GM23338 (cell line): ENCODE measurements at regions not wholly inside any gene's neighbourhood (a gene's known extent, or its start where the extent isn't known, plus 50 kb on each side); places are given as distances from the start of the nearest gene placed in this dataset.

Experiments used
- CREB1 ChIP-seq: fragments of 250-450 bp; sonication (Bioruptor Pico); IDR thresholded peaks from 2 replicates; pipeline ENCODE4 v1.5.0; 2020; ENCODE audit warnings: low read depth, mild to moderate bottlenecking, moderate library complexity
- EZH2 ChIP-seq: fragments of 200-600 bp; sonication (generic); IDR thresholded peaks from one replicate; pipeline ENCODE4 v1.8.0; 2017; ENCODE audit warnings: antibody characterized with exemption, mild to moderate bottlenecking, low read depth; ENCODE audit not compliant: unreplicated experiment
- EZH2phosphoT487 ChIP-seq: fragments of 200-600 bp; sonication (generic); IDR thresholded peaks from one replicate; pipeline ENCODE4 v1.8.1; 2018; ENCODE audit warnings: antibody characterized with exemption; ENCODE audit not compliant: unreplicated experiment
- JUNB ChIP-seq: IDR thresholded peaks from one replicate; pipeline ENCODE4 v1.6.1; 2016; ENCODE audit warnings: antibody characterized with exemption; ENCODE audit not compliant: unreplicated experiment
- NANOG ChIP-seq: IDR thresholded peaks from 2 replicates; pipeline ENCODE4 v1.6.1; 2016; ENCODE audit warnings: antibody characterized with exemption, borderline replicate concordance
- POLR2AphosphoS5 ChIP-seq: IDR thresholded peaks from 2 replicates; pipeline ENCODE4 v1.6.1; 2016; ENCODE audit warnings: antibody characterized with exemption, low read depth
- STAT1 ChIP-seq: IDR thresholded peaks from one replicate; pipeline ENCODE4 v1.6.1; 2016; ENCODE audit warnings: antibody characterized with exemption; ENCODE audit not compliant: unreplicated experiment
- ZNF114 ChIP-seq: fragments of 250-450 bp; sonication (Bioruptor Pico); IDR thresholded peaks from 2 replicates; pipeline ENCODE4 v1.5.0; 2020; ENCODE audit warnings: mild to moderate bottlenecking, moderate library complexity
- ZNF331 ChIP-seq: fragments of 250-450 bp; sonication (Bioruptor Pico); IDR thresholded peaks from 2 replicates; pipeline ENCODE4 v1.5.0; 2020; ENCODE audit warnings: low read depth, mild to moderate bottlenecking, moderate library complexity
- TF ChIP-seq, protein P1 (sequence below): IDR thresholded peaks from one replicate; pipeline ENCODE4 v1.6.1; 2018; ENCODE audit warnings: antibody characterized with exemption; ENCODE audit not compliant: unreplicated experiment
- TF ChIP-seq, protein P2 (sequence below), 2 experiments: fragments of 200-600 bp in 1 of 2; sonication (generic) in 1 of 2; conservative IDR thresholded peaks; 2 replicates each; pipeline versions ENCODE4 v1.5.1 to v1.6.1; 2016 to 2017; ENCODE audit warnings: antibody characterized with exemption in 2 of 2, low read depth in 2 of 2, mild to moderate bottlenecking in 2 of 2, moderate library complexity in 1 of 2
- TF ChIP-seq, protein P3 (sequence below): IDR thresholded peaks from 2 replicates; pipeline ENCODE4 v1.6.1; 2016; ENCODE audit warnings: antibody characterized with exemption
- TF ChIP-seq, protein P4 (sequence below): fragments of 250-450 bp; sonication (Bioruptor Pico); IDR thresholded peaks from 2 replicates; pipeline ENCODE4 v1.5.0; 2020; ENCODE audit warnings: mild to moderate bottlenecking, moderate library complexity

DNA sequence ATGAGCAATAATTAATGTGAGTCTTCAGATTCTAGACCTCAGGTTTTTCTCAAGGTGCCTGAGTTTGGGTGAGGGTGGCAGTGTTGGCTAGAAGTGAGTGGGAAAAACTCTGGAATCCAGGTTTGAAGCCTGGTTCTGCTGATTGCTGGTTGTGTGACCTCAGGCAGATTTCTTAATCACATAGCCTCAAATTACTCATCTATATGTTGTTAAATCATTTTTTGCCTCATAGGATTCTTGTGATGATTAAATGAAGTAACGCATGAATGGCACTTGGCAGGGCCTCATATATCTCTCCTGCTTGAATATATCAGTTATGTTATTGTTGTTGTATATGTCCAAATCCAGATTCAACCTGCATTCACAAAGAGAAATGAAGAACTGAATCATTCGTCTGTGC, 60.5 kb downstream of the NR2F2 start:
- TF ChIP-seq, protein P1, sequence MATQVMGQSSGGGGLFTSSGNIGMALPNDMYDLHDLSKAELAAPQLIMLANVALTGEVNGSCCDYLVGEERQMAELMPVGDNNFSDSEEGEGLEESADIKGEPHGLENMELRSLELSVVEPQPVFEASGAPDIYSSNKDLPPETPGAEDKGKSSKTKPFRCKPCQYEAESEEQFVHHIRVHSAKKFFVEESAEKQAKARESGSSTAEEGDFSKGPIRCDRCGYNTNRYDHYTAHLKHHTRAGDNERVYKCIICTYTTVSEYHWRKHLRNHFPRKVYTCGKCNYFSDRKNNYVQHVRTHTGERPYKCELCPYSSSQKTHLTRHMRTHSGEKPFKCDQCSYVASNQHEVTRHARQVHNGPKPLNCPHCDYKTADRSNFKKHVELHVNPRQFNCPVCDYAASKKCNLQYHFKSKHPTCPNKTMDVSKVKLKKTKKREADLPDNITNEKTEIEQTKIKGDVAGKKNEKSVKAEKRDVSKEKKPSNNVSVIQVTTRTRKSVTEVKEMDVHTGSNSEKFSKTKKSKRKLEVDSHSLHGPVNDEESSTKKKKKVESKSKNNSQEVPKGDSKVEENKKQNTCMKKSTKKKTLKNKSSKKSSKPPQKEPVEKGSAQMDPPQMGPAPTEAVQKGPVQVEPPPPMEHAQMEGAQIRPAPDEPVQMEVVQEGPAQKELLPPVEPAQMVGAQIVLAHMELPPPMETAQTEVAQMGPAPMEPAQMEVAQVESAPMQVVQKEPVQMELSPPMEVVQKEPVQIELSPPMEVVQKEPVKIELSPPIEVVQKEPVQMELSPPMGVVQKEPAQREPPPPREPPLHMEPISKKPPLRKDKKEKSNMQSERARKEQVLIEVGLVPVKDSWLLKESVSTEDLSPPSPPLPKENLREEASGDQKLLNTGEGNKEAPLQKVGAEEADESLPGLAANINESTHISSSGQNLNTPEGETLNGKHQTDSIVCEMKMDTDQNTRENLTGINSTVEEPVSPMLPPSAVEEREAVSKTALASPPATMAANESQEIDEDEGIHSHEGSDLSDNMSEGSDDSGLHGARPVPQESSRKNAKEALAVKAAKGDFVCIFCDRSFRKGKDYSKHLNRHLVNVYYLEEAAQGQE, result no peak
- TF ChIP-seq, protein P2, sequence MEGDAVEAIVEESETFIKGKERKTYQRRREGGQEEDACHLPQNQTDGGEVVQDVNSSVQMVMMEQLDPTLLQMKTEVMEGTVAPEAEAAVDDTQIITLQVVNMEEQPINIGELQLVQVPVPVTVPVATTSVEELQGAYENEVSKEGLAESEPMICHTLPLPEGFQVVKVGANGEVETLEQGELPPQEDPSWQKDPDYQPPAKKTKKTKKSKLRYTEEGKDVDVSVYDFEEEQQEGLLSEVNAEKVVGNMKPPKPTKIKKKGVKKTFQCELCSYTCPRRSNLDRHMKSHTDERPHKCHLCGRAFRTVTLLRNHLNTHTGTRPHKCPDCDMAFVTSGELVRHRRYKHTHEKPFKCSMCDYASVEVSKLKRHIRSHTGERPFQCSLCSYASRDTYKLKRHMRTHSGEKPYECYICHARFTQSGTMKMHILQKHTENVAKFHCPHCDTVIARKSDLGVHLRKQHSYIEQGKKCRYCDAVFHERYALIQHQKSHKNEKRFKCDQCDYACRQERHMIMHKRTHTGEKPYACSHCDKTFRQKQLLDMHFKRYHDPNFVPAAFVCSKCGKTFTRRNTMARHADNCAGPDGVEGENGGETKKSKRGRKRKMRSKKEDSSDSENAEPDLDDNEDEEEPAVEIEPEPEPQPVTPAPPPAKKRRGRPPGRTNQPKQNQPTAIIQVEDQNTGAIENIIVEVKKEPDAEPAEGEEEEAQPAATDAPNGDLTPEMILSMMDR (conservative IDR thresholded peaks at IDR 0.05; ENCODE audit: low read depth in 2 of 2), result no peak
- TF ChIP-seq POLR2AphosphoS5 (no peak), EZH2 (no peak), EZH2phosphoT487 (no peak), JUNB (no peak), CREB1 (CRISPR knock-in tag) (no peak), ZNF331 (no peak), ZNF114 (CRISPR knock-in tag) (no peak), STAT1 (no peak), NANOG (no peak)
- TF ChIP-seq, protein P3, sequence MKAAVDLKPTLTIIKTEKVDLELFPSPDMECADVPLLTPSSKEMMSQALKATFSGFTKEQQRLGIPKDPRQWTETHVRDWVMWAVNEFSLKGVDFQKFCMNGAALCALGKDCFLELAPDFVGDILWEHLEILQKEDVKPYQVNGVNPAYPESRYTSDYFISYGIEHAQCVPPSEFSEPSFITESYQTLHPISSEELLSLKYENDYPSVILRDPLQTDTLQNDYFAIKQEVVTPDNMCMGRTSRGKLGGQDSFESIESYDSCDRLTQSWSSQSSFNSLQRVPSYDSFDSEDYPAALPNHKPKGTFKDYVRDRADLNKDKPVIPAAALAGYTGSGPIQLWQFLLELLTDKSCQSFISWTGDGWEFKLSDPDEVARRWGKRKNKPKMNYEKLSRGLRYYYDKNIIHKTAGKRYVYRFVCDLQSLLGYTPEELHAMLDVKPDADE, result no peak
- TF ChIP-seq, protein P4, sequence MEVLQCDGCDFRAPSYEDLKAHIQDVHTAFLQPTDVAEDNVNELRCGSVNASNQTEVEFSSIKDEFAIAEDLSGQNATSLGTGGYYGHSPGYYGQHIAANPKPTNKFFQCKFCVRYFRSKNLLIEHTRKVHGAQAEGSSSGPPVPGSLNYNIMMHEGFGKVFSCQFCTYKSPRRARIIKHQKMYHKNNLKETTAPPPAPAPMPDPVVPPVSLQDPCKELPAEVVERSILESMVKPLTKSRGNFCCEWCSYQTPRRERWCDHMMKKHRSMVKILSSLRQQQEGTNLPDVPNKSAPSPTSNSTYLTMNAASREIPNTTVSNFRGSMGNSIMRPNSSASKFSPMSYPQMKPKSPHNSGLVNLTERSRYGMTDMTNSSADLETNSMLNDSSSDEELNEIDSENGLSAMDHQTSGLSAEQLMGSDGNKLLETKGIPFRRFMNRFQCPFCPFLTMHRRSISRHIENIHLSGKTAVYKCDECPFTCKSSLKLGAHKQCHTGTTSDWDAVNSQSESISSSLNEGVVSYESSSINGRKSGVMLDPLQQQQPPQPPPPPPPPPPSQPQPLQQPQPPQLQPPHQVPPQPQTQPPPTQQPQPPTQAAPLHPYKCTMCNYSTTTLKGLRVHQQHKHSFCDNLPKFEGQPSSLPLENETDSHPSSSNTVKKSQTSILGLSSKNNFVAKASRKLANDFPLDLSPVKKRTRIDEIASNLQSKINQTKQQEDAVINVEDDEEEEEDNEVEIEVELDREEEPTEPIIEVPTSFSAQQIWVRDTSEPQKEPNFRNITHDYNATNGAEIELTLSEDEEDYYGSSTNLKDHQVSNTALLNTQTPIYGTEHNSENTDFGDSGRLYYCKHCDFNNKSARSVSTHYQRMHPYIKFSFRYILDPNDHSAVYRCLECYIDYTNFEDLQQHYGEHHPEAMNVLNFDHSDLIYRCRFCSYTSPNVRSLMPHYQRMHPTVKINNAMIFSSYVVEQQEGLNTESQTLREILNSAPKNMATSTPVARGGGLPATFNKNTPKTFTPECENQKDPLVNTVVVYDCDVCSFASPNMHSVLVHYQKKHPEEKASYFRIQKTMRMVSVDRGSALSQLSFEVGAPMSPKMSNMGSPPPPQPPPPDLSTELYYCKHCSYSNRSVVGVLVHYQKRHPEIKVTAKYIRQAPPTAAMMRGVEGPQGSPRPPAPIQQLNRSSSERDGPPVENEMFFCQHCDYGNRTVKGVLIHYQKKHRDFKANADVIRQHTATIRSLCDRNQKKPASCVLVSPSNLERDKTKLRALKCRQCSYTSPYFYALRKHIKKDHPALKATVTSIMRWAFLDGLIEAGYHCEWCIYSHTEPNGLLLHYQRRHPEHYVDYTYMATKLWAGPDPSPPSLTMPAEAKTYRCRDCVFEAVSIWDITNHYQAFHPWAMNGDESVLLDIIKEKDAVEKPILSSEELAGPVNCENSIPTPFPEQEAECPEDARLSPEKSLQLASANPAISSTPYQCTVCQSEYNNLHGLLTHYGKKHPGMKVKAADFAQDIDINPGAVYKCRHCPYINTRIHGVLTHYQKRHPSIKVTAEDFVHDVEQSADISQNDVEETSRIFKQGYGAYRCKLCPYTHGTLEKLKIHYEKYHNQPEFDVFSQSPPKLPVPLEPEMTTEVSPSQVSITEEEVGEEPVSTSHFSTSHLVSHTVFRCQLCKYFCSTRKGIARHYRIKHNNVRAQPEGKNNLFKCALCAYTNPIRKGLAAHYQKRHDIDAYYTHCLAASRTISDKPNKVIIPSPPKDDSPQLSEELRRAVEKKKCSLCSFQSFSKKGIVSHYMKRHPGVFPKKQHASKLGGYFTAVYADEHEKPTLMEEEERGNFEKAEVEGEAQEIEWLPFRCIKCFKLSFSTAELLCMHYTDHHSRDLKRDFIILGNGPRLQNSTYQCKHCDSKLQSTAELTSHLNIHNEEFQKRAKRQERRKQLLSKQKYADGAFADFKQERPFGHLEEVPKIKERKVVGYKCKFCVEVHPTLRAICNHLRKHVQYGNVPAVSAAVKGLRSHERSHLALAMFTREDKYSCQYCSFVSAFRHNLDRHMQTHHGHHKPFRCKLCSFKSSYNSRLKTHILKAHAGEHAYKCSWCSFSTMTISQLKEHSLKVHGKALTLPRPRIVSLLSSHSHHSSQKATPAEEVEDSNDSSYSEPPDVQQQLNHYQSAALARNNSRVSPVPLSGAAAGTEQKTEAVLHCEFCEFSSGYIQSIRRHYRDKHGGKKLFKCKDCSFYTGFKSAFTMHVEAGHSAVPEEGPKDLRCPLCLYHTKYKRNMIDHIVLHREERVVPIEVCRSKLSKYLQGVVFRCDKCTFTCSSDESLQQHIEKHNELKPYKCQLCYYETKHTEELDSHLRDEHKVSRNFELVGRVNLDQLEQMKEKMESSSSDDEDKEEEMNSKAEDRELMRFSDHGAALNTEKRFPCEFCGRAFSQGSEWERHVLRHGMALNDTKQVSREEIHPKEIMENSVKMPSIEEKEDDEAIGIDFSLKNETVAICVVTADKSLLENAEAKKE (CRISPR knock-in tag), result no peak
